HG03565 (cell line): ENCODE measurements at regions not wholly inside any gene's neighbourhood (a gene's known extent, or its start where the extent isn't known, plus 50 kb on each side); places are given as distances from the start of the nearest gene placed in this dataset.

ENCODE experiments used
- ATAC-seq: cut with Tn5 transposase; IDR thresholded peaks from one replicate; pipeline ENCODE4 v1.9.1; 2021; ENCODE audit warnings: mild to moderate bottlenecking, moderate library complexity; ENCODE audit not compliant: unreplicated experiment

DNA sequence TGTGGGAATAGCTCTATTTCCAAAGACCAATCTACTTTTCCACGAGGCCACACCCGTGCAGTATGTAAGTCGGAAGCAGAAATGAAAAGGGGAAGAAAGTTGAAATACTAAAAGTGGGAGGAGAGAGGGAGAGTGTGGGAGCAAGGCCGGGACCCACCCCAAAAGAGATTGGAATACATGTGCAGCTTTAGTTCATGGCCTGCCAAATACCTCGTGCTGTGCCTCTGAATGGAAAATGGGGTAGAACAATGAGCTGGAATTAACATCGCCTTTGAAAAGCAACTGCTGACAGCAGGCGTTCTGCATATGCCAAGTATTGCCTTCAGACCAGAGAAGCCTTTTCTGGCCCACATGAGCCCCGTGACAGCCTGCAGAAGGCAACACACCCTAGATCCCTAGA lies 155.6 kb downstream of the CD83 start:
- no peak for ATAC-seq

DNA sequence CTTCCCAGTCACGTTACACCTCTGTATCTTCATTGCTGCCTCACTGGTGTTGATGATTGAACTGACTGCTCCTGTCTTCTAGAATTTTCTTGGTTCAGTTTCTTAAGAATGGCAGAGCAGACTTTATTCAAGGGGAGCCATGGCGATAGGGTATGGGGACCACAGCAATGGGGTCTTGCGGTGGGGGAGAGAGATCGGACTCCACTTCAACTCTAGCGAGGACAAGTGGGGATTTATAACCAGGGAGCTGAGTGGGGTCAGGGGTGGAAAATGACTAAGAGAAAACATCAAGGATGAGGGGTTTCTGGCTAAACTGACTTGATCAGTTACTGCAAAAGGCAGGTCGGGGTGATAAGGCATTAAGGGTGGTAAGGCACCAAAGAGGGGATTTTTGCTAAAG lies 156.4 kb downstream of the CD83 start:
- ATAC-seq: no peak

DNA sequence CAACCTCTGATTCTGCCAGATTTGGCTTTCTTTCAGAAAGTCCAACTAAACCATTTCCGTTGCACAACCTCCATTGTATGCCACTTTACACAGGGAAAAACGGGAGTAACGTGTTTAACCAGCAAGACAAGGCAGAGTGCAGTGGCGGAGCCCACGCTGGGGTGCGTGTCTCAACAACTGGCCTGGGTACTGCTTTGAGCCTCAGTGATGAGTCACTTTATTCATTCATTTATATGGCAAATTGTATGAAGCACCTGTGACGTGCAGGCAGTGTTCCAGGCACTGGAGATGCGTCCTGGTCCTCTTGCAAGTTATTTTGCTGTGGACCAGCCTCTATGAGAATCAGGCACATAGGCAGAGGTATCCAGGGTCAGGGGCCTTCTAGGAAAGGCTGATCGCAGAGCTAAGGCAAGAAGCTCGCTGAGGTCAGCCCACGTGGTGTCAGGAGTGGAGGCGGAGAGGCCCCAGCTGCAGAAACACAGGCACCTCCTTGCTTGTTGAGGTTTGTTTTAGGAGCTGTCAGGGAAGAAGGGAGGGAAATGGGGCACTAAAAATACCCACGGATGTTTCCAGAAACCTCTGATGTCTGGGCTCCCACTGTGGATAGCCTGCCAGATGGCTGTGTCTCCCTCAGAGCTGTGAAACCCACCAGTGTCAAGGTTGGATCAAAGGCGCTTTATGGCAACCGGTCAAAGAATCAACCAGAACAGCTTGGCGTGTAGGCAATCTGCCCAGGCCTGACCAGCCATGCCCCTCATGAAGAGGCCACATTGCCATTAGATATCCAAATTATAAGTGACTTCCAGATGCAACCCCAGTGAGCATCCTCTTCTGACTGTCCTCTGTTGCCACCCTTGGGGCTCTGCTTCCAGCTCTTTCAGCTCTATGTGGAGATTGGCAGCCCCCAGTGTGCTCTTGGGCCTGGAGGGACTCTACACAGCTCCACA lies 157.2 kb downstream of the CD83 start:
- no peak for ATAC-seq

GRCh38 chr6:14275493-14275851 lies 157.9 kb downstream of the CD83 start:
- ATAC-seq: no peak

DNA sequence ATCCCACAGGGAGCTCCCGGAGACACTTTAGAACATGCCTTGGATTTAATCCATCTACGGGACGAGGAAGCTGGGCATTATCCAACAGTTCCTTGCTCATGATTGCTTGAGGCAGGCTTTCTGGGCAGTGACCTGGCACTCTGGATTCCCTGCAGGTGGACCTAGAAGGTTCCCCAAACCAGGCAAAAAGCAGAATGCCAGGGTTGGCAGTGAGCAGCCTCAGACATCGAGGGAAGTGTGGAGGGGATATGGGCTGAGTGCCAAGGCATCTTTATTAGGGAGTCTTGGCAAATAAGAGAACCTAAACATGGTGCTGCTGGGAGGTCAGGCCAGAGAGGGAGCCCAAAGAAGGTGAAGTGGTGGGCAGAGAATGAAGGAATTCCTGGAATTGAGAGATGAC lies 158.5 kb downstream of the CD83 start:
- no peak for ATAC-seq

- peak; percentile 95 for ATAC-seq
These were observed 159.3 kb downstream of the CD83 start for GRCh38 chr6:14276667-14277404.

DNA sequence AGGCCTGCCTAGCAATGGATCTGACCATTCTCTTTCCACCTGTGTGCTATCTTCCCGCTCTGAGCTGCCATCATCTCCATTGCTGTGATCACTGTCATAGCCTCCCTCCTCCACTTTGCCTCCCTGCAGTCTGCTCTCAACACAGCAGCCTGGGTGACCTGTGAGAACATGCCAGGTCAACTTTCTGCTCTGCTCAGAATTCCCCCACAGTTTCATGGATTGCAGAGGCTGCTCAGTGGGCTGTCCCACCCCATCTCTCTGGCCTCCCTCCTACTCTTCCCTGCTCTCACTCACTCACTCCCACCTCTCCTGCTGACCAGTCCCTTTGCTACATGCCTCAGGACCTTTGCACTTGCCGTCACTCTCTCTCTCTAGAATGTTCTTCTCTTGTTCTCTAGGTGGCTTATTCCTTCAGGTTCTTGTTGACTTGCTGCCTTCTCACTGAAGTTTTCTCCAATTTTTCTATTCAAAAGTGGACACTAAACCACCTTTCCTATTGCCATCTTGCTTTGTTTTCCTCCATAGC lies 159.9 kb downstream of the CD83 start:
- ATAC-seq: peak; percentile 15

DNA sequence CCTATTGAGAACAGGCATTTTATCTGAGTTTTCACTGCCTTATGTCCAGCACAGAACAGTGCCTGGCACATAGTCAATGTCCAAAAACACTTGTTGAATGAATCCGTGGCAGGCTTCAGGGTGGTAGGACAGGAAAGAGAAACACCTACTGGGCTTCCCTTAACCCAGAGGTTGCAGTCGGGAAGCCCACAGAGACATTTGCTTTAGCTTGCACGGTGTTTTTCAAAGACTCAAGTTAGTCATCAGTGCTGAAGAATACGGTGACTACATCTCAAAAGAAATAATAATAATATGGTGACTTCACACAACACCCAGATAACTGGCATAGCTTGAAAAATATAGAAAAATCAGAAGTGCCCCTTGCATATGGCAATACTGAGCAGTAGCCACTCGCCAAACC lies 160.4 kb downstream of the CD83 start:
- ATAC-seq: no peak

- no peak for ATAC-seq
These were observed 160.9 kb downstream of the CD83 start for GRCh38 chr6:14278446-14278845.

DNA sequence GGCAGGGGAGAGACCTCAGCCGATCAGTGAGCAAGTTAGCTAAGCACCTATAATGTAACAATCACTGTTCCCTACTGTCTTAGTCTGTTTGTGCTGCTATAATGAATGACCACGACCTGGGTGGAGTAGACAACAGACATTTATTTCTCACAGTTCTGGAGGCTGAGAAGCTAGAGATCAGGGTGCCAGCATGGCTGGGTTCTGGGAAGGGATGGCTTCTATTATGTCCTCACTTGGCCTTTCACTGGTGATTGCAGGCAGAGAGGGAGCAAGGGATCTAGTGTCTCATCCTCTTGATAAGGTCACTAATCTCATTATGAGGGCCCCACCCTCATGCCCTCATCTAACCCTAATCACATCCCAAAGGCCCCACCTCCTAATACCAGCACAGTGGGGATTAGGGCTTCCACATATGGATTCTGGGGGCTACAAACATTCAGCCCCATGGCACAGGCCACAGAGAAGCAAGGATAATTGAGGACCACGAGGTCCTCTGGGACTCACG lies 162.5 kb downstream of the CD83 start:
- ATAC-seq: no peak

GRCh38 chr6:14280766-14281293 lies 163.3 kb downstream of the CD83 start:
- ATAC-seq: no peak

GRCh38 chr6:14281811-14282660 lies 164.5 kb downstream of the CD83 start:
- no peak for ATAC-seq

DNA sequence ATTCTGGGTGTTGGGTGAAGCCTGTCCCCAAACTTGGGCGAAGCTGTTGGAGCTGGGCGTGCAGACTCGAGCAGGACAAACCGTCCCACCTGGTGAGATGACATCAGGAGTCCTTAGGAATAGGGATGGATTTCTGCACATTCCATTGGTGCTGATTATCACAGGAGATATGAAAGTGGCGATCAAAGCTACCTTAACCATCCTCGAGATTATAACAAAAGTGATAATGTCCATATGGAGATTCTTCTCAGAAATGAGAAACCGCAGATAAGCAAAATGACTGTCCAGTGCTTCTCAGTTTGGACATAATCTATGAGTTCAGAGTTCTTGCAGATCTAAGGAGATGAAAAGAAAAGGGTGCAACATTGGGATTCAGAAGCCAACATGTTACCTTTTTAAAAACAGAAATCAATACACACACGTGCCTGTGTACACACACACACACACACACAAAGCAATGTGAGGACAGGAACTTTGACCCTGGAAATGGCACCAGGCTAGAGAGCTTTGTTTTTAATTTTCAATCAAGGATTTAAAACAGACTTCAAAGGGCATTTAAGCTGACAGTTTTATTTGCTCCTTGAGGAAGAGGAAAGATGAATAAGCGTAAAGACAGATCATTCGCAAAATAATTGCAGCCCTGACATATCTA lies 165.4 kb downstream of the CD83 start:
- ATAC-seq: no peak

- no peak for ATAC-seq
These were observed 166.1 kb downstream of the CD83 start for GRCh38 chr6:14283600-14284235.

DNA sequence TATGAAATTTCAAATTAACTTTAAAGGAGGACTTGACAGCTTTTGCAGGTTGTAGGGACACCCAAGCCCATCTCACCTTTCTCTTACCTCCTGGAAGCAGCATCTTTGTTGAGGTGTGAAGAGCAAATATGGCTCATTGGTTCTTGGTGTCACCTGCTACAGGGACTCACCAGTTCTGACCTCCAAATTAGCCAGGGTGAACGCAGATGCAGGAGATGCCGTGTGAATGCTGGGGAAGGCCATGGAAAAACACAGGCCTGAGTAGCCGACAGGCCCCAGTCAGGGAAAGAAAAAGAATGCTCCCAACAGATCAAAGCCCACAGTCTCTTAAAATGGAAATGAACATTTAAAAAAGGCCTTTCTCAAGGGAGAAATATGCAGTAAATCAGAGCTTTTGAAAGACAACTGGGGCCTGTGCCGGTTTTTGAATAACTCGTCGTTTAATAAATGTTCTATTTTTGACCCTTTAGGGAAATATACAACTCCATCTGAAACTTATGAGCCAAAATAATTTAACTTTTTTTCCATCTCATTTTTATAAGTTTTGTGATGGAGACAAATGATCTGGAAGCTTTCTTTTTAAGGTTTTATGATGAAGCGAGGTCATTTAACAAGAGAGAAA lies 167.5 kb downstream of the CD83 start:
- ATAC-seq: no peak

- ATAC-seq: no peak
These were observed 168.6 kb downstream of the CD83 start for GRCh38 chr6:14286144-14286543.

- no peak for ATAC-seq
These were observed 169.3 kb downstream of the CD83 start for GRCh38 chr6:14286634-14287428.

- no peak for ATAC-seq
These were observed 170.1 kb downstream of the CD83 start for GRCh38 chr6:14287707-14288106.
